Hepatocyte (in vitro differentiated cells): ENCODE measurements at regions not wholly inside any gene's neighbourhood (a gene's known extent, or its start where the extent isn't known, plus 50 kb on each side); places are given as distances from the start of the nearest gene placed in this dataset.

ENCODE experiments used
- CTCF ChIP-seq: fragments of 200-600 bp; sonication (generic); IDR thresholded peaks from 2 replicates; pipeline ENCODE4 v1.5.1; 2016; ENCODE audit warnings: antibody characterized with exemption, mild to moderate bottlenecking; ENCODE audit not compliant: poor library complexity
- EZH2 ChIP-seq: fragments of 200-600 bp; sonication (generic); IDR thresholded peaks from 2 replicates; pipeline ENCODE4 v1.6.1; 2016; ENCODE audit warnings: antibody characterized with exemption, mild to moderate bottlenecking, borderline replicate concordance
- EZH2phosphoT487 ChIP-seq: fragments of 200-600 bp; sonication (generic); IDR thresholded peaks from one replicate; pipeline ENCODE4 v1.6.1; 2018; ENCODE audit warnings: antibody characterized with exemption, mild to moderate bottlenecking, low read depth, moderate library complexity; ENCODE audit not compliant: unreplicated experiment, severe bottlenecking

GRCh38 chr14:88933191-88933590 is 108.7 kb downstream of the TTC8 start:
- TF ChIP-seq CTCF (no peak), EZH2 (no peak), EZH2phosphoT487 (no peak)
